ENCODE measurements at regions not wholly inside any gene's neighbourhood (a gene's known extent, or its start where the extent isn't known, plus 50 kb on each side); places are given as distances from the start of the nearest gene placed in this dataset.

DNA sequence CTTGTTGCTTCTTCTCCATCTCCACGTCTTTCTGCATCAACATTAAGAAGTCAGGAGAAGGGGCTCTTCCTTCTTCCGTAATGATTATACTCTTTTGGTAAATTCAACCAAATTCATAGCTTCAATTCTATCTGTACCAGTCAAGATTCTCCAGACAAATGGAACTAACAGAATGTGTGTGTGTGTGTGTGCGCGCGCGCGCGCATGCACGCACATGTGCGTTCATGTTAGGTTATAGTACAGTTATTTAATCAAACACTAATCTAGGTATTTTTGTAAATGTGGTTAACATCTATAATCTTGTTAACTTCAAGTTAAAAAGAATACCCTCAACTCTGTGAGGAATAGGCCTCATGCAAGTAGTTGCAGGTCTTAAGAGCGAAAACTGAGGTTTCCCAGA, 150.3 kb upstream of the TAS2R1 start:
- TF ChIP-seq EZH2 (conservative IDR thresholded peaks at IDR 0.05; ENCODE audit: low read depth, low read length): no peak
- TF ChIP-seq ZNF432 (CRISPR knock-in tag; IDR thresholded peaks at IDR 0.05; ENCODE audit: borderline replicate concordance): no peak
- TF ChIP-seq, protein P1, sequence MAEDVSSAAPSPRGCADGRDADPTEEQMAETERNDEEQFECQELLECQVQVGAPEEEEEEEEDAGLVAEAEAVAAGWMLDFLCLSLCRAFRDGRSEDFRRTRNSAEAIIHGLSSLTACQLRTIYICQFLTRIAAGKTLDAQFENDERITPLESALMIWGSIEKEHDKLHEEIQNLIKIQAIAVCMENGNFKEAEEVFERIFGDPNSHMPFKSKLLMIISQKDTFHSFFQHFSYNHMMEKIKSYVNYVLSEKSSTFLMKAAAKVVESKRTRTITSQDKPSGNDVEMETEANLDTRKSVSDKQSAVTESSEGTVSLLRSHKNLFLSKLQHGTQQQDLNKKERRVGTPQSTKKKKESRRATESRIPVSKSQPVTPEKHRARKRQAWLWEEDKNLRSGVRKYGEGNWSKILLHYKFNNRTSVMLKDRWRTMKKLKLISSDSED (CRISPR knock-in tag; IDR thresholded peaks at IDR 0.05): no peak
- TF ChIP-seq XRCC5 (optimal IDR thresholded peaks at IDR 0.05; ENCODE audit: low read length): no peak
- TF ChIP-seq DNMT1 (CRISPR knock-in tag; IDR thresholded peaks at IDR 0.05): no peak
- TF ChIP-seq GTF2F1 (IDR thresholded peaks at IDR 0.05; ENCODE audit: low read length): no peak
- TF ChIP-seq ZNF331 (CRISPR knock-in tag; IDR thresholded peaks at IDR 0.05): no peak
- TF ChIP-seq ZNF234 (CRISPR knock-in tag; conservative IDR thresholded peaks at IDR 0.05): no peak
- TF ChIP-seq, protein P2, sequence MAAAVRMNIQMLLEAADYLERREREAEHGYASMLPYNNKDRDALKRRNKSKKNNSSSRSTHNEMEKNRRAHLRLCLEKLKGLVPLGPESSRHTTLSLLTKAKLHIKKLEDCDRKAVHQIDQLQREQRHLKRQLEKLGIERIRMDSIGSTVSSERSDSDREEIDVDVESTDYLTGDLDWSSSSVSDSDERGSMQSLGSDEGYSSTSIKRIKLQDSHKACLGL (CRISPR knock-in tag; IDR thresholded peaks at IDR 0.05): no peak
- no peak for TF ChIP-seq NR2F1 (CRISPR knock-in tag; IDR thresholded peaks at IDR 0.05)
- TF ChIP-seq YY1 (IDR thresholded peaks at IDR 0.05; ENCODE audit: insufficient read depth, insufficient replicate concordance, low read depth, low read length): no peak
